GM12865 (cell line): ENCODE measurements at regions not wholly inside any gene's neighbourhood (a gene's known extent, or its start where the extent isn't known, plus 50 kb on each side); places are given as distances from the start of the nearest gene placed in this dataset.

ENCODE experiments used
- DNase-seq: peaks from one replicate; pipeline ENCODE4 v3.0.0; 2010; ENCODE audit warnings: low read depth
- H3K4me3 ChIP-seq: 2 replicates; pipeline ENCODE4 v1.5.1; 2011; ENCODE audit warnings: mild to moderate bottlenecking, low read depth, low read length, control low read depth
- TF ChIP-seq, protein P1 (sequence below): IDR thresholded peaks from 2 replicates; pipeline ENCODE4 v1.5.1; 2011; ENCODE audit warnings: low read length, control low read depth, low read depth, inconsistent platforms; ENCODE audit not compliant: insufficient read depth; ENCODE audit errors: missing control alignments

DNA sequence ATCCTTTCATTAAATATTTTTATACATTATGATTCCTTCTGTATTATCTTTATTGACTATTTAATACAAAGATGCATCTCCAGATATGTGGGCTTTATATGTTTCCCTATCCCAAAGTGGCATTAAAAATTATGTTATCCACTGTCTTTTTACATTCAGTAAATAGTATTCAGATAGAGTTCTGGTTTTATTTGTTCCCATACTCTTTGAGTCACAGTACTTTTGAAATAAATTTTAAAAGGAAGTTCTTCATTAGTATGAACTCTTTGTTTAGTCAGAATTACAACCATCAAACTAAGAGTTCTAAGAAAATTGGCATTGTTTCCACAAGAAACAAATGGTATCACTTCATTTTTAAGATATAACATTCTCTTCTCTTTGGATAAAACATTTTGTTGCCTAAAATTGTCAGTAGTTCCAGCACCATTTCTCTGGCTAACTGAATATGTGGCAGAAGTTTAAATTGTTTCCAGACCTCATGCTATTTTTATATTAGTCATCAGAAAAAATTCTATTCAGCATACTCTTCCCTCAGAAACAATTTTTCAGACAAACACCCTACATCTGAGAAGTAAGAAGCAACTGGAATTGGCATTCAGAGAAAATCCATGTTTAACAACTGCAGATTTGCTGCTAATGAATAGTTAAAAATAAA lies 88.5 kb upstream of the COL5A2 start:
- H3K4me3 ChIP-seq: no peak overlapping the region
- TF ChIP-seq, protein P1, sequence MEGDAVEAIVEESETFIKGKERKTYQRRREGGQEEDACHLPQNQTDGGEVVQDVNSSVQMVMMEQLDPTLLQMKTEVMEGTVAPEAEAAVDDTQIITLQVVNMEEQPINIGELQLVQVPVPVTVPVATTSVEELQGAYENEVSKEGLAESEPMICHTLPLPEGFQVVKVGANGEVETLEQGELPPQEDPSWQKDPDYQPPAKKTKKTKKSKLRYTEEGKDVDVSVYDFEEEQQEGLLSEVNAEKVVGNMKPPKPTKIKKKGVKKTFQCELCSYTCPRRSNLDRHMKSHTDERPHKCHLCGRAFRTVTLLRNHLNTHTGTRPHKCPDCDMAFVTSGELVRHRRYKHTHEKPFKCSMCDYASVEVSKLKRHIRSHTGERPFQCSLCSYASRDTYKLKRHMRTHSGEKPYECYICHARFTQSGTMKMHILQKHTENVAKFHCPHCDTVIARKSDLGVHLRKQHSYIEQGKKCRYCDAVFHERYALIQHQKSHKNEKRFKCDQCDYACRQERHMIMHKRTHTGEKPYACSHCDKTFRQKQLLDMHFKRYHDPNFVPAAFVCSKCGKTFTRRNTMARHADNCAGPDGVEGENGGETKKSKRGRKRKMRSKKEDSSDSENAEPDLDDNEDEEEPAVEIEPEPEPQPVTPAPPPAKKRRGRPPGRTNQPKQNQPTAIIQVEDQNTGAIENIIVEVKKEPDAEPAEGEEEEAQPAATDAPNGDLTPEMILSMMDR: no peak
- no peak for DNase-seq

DNA sequence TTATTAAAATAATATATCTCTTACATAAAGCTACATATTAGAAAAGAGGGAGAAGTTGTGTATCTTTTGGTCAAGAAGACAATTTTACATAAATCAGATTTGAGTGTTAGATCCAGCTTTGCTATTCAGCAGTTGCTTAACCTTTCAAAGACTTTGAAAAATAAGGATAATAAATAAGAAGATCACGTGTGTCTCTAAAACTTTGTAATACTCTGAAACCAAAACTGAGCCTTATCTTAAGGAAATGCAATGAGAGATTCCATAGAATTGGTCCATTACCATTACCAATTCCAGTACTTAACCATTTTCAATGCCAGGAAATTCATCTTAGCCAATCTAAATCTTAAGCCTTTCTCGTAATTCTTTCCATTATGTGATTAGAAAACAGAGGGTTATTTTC lies 89.2 kb upstream of the COL5A2 start:
- no peak for DNase-seq
- TF ChIP-seq, protein P1: no peak
- no peak overlapping the region for H3K4me3 ChIP-seq

DNA sequence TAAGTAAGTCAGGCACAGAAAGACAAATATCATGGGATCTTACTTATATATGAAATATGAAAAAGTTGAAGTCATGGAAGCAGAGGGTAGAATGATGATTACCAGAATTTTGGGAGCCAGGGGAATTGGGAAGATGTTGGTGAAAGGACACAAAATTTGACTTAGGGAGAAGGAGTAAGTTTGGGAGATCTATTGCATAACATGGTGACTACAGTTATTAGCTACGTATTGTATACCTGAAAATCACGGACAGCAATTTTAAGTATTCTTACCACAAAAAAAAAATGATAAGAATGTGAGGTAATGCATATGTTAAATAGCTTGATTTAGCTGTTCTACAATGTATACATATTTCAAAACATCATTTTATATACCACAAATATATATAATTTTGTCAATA lies 94.2 kb upstream of the COL5A2 start:
- TF ChIP-seq, protein P1: no peak
- no peak overlapping the region for H3K4me3 ChIP-seq
- no peak for DNase-seq

DNA sequence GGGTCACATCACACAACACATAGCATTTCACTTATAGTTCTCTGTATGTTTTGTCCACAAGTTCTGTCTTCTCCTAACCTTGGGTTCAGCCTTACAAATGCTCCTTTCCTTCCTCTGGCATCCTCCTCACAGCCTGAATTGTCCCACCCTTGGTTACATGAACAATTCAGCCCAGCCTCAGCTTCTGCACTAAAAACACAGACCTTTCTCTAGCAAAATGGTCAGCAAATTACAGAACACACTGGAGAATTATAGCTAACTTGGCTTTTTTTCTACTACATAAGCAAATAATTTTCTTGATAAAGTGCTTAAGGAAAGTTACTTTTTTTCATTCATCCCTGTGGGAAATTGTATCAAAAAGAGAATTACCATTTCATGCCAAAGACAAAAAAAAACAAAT lies 94.8 kb upstream of the COL5A2 start:
- no peak overlapping the region for H3K4me3 ChIP-seq
- no peak for DNase-seq
- TF ChIP-seq, protein P1: no peak

DNA sequence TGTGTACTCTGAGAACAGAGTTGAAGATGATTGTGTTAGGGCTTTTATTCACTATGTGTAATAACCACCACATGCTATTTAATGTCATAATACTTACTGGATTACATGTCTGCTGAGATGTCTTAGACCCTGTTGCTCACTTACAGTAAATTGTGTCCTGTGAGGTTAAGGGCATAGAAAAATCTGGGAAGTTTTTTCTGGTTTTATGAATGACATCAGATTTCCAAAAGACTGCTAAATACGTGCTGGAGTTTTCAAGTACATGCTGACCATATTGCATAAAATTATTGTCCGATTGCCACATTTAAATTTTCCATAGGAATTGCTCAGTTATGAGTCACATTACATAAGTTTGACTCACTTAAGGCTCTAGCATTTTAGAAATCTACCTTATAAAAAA lies 96.7 kb upstream of the COL5A2 start:
- TF ChIP-seq, protein P1: no peak
- H3K4me3 ChIP-seq: no peak overlapping the region
- DNase-seq: no peak

DNA sequence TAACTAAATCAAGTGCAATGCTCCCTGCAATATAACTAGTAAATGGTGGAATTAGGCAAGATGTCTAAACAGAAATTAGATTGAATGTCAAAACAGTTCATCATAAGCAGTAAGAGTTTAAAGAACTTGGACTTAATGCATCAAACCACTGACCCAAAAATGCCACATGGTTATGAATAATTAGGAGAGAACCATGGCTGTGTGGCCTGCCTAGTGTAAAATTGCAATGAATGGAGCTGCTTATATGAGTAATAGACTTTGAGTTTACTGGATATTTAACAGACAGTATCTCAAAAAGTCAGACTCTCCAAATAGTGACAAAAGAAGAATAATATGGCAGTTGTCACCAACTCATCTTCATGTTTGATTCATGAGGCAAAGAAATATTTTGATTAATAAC lies 101.6 kb upstream of the COL5A2 start:
- DNase-seq: no peak
- H3K4me3 ChIP-seq: no peak overlapping the region
- TF ChIP-seq, protein P1: no peak

DNA sequence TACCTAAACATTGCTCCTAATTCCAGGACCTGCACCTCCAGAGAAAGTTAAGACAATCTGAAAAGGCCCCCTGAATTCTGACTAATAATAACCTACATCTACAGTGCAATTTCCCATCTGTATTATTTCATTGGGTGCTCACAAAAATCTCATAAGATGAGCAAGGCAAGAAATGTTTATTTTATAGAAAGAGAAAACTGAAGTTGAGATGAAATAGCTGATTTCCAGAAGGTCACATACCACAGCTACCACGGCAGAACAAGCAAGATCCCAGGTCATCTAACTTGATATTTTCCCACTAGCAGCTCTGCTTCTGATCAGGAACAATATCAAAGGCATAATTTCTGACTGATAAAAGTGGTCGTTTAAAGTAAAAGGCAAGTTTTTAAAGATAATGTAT lies 105.8 kb upstream of the COL5A2 start:
- no peak for DNase-seq
- TF ChIP-seq, protein P1: no peak
- no peak overlapping the region for H3K4me3 ChIP-seq
